Activated CD4-positive, alpha-beta T cell treated with anti-CD3 and anti-CD28 coated beads for 48 hours (primary cell): ENCODE measurements at regions not wholly inside any gene's neighbourhood (a gene's known extent, or its start where the extent isn't known, plus 50 kb on each side); places are given as distances from the start of the nearest gene placed in this dataset.

Experiments
- DNase-seq: peaks from one replicate; pipeline ENCODE4 v3.0.0-alpha.2; 2020

- no peak for DNase-seq
These were observed 1000.4 kb upstream of the ACVR2A start for GRCh38 chr2:146844226-146844990.

- DNase-seq, result no peak
These were observed 1007.0 kb upstream of the ACVR2A start for GRCh38 chr2:146837857-146838256.

GRCh38 chr2:146826388-146826787 is 1018.4 kb upstream of the ACVR2A start:
- DNase-seq, result no peak

GRCh38 chr2:146821836-146822316 is 1023.0 kb upstream of the ACVR2A start:
- DNase-seq, result no peak

GRCh38 chr2:146820672-146821071 is 1024.2 kb upstream of the ACVR2A start:
- no peak for DNase-seq

- DNase-seq, result no peak
These were observed 1026.7 kb upstream of the ACVR2A start for GRCh38 chr2:146818122-146818521.

- no peak for DNase-seq
These were observed 1027.2 kb upstream of the ACVR2A start for GRCh38 chr2:146817613-146818012.

GRCh38 chr2:146814971-146815370 is 1029.9 kb upstream of the ACVR2A start:
- no peak for DNase-seq

GRCh38 chr2:146807568-146808168 is 1037.2 kb upstream of the ACVR2A start:
- DNase-seq, result no peak

- no peak for DNase-seq
These were observed 1038.3 kb upstream of the ACVR2A start for GRCh38 chr2:146806364-146807005.

- no peak for DNase-seq
These were observed 1040.5 kb upstream of the ACVR2A start for GRCh38 chr2:146804288-146804687.

- no peak for DNase-seq
These were observed 1042.9 kb upstream of the ACVR2A start for GRCh38 chr2:146801886-146802285.

GRCh38 chr2:146786396-146786795 is 1058.4 kb upstream of the ACVR2A start:
- DNase-seq, result no peak

- DNase-seq, result no peak
These were observed 1059.7 kb upstream of the ACVR2A start for GRCh38 chr2:146785101-146785500.

- no peak for DNase-seq
These were observed 1060.2 kb upstream of the ACVR2A start for GRCh38 chr2:146784602-146785001.

- DNase-seq, result no peak
These were observed 1067.6 kb upstream of the ACVR2A start for GRCh38 chr2:146777181-146777580.

GRCh38 chr2:146776596-146776995 is 1068.2 kb upstream of the ACVR2A start:
- no peak for DNase-seq

- DNase-seq, result no peak
These were observed 1073.3 kb upstream of the ACVR2A start for GRCh38 chr2:146771531-146771930.

- no peak for DNase-seq
These were observed 1080.5 kb upstream of the ACVR2A start for GRCh38 chr2:146764301-146764700.

- no peak for DNase-seq
These were observed 1082.0 kb upstream of the ACVR2A start for GRCh38 chr2:146762786-146763185.

- DNase-seq, result no peak
These were observed 1090.2 kb upstream of the ACVR2A start for GRCh38 chr2:146754606-146755005.

GRCh38 chr2:146748046-146748445 is 1096.8 kb upstream of the ACVR2A start:
- no peak for DNase-seq

- DNase-seq, result no peak
These were observed 1103.6 kb upstream of the ACVR2A start for GRCh38 chr2:146741260-146741659.

- no peak for DNase-seq
These were observed 1110.0 kb upstream of the ACVR2A start for GRCh38 chr2:146734821-146735190.
